Embryonic facial prominence (tissue), 1 donor: ENCODE measurements at regions not wholly inside any gene's neighbourhood (a gene's known extent, or its start where the extent isn't known, plus 50 kb on each side); places are given as distances from the start of the nearest gene placed in this dataset.
"Not testable (repeated sequence)": the region's sequence is repeated elsewhere in the genome, so short reads cannot be mapped to it uniquely, and the experiment has no call there.

Experiments
- DNase-seq: peaks from one replicate; pipeline ENCODE4 v3.0.0-alpha.2; 2016; ENCODE audit errors: extremely low spot score

DNA sequence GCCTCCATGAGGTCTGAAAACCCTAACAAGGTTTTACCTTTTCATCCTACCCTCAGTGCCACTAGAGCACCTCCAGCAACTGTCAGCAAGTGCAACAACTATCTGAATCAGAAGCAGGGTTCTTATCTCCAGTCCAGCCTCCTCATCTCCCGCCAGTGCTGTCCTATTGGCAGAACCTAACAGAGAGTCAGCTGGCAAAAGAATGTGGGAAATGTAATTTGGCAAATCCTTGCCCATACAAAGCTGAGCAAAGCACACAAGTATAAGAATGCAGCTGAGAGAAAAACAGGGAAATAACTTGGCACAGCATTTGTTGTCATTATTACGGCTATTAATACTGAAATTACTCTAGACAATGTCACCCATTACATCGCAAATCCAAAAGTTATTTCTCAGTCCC is 124.2 kb downstream of the ATP6V1G3 start:
- no peak for DNase-seq

DNA sequence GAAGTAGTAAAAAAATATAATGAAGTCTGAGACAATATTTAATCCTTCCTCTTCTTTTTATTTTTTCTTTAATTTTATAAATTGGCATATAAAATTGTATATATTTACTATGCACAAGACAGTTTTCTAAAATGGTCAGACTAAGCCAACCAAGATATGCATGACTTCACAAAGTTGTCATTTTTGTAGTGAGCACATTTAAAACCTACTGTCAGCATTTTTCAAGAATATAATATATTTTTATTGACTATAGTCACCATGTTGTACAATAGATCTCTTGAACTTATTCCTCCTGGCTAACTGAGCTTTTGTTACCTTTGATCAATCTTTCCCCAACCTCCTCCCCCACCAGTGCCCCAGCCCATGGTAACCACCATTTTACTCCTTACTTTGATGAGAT is 129.2 kb downstream of the ATP6V1G3 start:
- no peak for DNase-seq

DNA sequence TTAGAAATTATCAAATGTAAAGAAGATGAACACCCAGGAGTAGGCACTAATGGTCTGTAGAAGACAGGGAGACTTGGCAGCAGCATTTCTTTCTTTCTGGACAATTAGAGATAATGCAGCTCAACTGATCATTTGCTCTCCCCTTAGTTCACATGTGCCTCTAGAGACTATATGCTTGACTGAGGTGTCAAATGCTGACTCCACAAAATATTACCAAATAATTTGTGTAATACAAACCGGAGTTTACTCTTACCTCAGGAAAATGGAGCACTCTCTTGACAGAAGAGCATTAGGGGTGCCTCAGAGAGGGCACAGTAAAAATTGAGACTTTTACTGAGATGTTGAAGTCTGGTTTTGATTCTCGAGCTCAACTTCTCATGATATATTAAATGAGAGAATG is 131.8 kb downstream of the ATP6V1G3 start:
- no peak for DNase-seq

DNA sequence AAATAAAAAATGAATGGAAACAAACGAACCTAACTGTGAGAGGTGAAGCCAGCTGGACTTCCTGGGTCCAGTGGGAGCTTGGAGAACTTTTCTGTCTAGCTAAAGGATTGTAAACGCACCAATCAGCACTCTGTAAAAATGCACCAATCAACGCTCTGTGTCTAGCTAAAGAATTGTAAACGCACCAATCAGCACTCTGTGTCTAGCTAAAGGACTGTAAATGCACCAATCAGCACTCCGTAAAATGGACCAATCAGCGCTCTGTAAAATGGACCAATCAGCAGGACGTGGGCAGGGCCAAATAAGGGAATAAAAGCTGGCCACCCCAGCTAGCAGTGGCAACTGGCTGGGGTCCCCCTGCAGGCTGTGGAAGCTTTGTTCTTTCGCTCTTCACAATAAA is 135.8 kb downstream of the ATP6V1G3 start:
- not testable (repeated sequence) for DNase-seq

DNA sequence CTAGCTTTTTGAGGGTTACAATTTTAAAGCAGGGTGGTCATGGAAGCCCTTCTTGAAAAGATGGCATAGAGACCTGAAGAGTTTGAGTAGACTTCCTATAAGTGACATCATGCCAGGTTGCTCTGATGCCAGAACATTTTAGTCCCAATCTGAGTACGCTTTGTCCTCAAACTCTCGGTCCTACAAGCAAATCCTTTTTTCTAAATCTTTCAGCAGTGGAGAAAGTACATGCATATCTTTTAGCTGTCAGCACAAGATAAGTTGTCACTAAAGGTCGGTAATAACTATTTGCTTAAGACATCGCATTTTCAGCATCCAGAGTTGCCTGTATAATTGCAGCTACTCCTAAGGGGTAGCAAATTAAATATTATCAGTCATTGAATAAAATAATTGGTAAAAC is 140.4 kb downstream of the ATP6V1G3 start:
- no peak for DNase-seq

DNA sequence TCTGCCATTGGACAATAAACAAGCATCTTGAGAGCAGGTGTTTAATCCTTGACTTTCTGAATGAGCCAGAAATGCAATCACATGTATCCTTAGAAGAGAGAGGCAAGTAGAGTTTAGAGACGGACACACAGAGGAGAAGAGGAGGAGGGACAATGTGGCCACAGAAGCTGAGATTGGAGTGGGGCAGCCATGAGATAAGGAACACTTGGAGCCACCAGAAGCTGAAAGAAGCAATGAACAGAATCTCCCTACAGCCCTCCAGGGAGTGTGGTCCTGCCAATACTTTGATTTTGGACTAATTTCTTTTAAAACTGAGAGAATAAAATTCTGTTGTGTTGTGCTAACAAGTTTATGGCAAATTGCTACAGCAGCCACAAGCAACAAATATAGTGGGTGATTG is 141.0 kb downstream of the ATP6V1G3 start:
- DNase-seq: no peak

DNA sequence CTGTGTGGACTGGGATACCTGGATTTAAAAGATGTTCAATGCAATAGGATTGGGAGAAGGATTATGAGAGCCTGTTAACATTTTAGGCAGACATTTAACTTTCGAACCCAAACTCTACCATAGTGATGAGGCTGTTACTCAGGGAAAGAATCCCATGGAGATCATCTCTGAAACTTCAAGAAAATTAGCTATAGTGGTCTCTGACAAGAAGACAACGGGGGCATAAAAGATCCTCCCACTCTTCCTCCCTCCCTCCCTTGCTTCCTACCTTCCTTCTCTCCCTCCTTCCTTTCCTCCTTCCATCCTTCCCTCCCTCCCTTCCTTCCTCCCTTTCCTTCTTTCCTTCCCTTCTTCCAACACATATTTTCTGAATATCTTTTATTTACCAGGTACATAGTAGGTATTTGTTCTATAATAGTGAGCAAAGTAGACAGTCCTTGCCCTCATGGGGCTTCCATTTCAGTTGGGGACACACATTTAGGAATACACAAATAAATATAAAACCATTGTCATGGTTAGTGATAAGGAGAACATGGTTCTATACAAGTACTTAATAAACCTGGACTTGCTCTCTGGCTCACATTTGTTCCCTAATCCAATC is 143.2 kb downstream of the ATP6V1G3 start:
- DNase-seq: no peak

DNA sequence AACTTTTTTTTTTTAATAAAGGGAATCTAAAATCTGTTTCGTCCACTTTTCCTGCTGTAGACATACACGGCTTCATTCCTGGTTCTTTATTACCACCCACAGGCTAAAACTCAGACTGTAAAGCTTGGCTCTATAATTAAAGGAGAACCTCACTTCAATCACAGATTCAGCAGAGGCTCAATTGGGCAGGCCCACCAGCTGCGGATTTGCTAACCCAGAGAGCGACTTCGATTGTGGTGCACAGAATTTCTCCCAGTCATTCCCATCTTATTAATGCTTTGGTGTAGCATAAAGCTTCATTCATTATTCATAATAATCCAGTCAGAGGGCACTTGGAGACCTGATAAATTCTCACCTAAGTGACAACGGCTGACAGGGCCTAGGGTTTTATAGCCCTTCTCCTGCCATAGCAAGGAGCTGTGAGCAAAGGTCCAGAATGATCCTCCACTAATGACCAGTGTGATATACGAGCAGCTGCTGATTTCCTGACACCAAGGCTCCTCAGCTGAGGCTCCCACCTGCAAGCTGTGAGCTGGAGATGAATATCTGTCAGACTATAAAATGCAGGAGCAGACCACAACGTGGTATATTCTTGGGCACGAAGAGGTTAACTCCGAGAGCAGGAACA is 149.0 kb downstream of the ATP6V1G3 start:
- no peak for DNase-seq

DNA sequence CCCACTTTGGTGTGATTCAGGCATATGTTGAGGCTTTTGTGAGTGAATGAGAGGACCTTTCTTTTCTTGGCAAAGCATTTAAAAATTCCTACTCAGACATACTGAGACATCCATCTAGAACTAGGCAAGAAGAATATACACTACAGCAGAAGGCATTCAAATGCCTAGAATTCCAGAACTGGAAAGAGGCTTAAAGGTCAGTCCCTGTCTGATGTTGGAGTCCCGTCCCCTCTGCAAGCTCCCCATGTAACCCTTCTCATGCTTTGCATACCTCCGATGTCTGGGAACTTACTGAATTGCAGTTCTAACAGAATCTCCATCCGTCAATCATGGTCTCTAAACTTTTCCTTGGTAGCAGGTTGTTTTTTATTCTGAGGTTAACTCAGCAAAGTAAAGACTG is 152.9 kb downstream of the ATP6V1G3 start:
- DNase-seq: no peak

DNA sequence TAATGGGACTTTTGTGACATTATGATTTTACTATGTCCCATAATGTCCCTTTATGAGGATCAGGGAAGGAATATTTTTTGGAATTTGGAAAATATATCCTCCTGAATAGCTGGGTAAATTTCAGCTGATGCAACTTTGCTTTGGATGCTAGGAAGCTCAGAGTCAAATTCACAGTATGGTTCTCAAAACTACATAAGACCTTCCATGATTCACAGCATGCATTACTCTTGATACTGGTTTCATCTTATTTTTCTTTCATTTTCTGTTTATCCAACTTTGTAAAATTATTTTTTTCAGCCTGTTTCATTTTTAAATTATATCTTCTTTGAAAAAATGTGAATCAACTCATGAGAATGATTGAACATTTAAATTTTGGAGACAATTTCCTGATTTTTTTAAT is 160.2 kb downstream of the ATP6V1G3 start:
- no peak for DNase-seq

DNA sequence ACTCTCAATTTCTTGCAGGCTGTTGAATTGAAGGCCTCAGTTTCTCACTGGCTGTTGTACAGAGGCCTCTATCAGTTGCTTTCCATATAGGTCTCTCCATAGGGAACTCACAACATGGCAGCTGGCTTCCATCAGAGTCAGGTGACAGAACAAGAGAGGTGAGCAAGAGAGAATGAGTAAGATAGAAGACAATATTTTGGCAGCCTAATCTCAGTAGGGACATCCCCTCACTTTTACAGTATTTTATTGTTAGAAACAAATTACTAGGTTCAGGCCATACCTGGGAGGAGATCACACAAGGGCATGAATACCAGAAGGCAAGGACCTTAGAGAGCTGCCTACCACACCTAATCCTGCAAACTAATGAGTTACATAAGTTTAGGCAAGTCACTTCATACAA is 162.8 kb downstream of the ATP6V1G3 start:
- DNase-seq: no peak

DNA sequence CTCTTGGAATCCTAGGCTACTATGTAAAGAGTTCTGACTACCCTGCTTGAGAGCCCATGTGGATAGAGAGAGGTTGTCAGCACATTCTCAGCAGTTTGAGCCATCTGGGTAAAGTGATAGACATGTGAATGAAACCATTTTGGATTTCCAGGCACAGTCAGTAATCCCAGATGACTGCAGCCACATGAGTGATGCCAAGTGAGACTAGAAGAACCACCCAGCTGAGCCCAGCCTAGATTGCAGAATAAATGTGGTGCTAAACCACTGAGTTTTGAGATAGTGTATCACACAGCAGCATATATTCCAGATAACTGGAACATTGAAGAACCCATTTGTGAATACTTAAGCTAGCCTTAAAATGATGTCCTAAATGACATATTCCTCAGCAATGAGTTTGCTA is 166.2 kb downstream of the ATP6V1G3 start:
- DNase-seq: no peak

DNA sequence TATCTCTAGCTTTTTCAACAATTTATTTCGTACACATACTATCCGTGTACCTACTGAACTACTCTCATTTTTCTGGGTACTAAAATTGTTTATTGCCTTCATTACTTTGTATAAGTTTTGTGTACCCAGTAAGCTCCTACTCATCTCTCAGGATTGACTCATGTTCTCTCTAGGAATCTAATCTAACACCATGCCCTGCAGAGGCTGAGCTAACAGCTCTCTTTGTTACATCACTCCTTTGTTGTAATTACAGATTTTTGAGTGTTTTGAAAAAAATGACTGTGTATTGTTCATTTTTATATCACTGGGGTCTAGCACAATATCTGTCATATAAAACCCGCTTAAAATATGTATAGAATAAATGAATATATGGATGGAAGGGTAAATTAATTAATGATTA is 167.1 kb downstream of the ATP6V1G3 start:
- DNase-seq: no peak
